Heart left ventricle (tissue), 16 donors: ENCODE measurements at regions not wholly inside any gene's neighbourhood (a gene's known extent, or its start where the extent isn't known, plus 50 kb on each side); places are given as distances from the start of the nearest gene placed in this dataset.

Experiments used
- ATAC-seq, 4 donors: fragments of 200-7000 bp; cut with Tn5 transposase; one replicate each; pipeline ENCODE4 v1.9.1; 2020 to 2022; ENCODE audit warnings: moderate library complexity in 4 of 4, mild to moderate bottlenecking in 3 of 4, moderate number of reproducible peaks in 1 of 4
- DNase-seq, 5 donors: peaks; one replicate each; pipeline ENCODE4 v3.0.0-alpha.2; 2020
- H3K27ac ChIP-seq, 12 donors: fragments of 200-600 bp; sonication (generic) in 4 of 12; one replicate each; pipeline versions ENCODE4 v1.5.0 to v1.8.0; 2016 to 2022; ENCODE audit warnings: mild to moderate bottlenecking in 2 of 12
- H3K27me3 ChIP-seq, 9 donors: fragments of 200-600 bp; sonication (generic) in 2 of 9; one replicate each; pipeline versions ENCODE4 v1.5.1 to v1.8.0; 2016 to 2022; ENCODE audit warnings: mild to moderate bottlenecking in 3 of 9
- H3K36me3 ChIP-seq, 9 donors: fragments of 200-600 bp; sonication (generic) in 2 of 9; one replicate each; pipeline versions ENCODE4 v1.5.0 to v1.8.0; 2018 to 2022; ENCODE audit warnings: mild to moderate bottlenecking in 2 of 9
- H3K4me1 ChIP-seq, 12 donors: fragments of 200-600 bp; sonication (generic) in 4 of 12; one replicate each; pipeline versions ENCODE4 v1.5.0 to v1.8.0; 2016 to 2022; ENCODE audit warnings: mild to moderate bottlenecking in 3 of 12
- H3K4me3 ChIP-seq, 12 donors: fragments of 200-600 bp; sonication (generic) in 4 of 12; one replicate each; pipeline versions ENCODE4 v1.5.0 to v1.8.0; 2017 to 2022; ENCODE audit warnings: mild to moderate bottlenecking in 9 of 12, moderate library complexity in 4 of 12
- H3K9me3 ChIP-seq, 12 donors: fragments of 200-600 bp; sonication (generic) in 4 of 12; one replicate each; pipeline versions ENCODE4 v1.5.0 to v1.8.0; 2016 to 2022; ENCODE audit warnings: mild to moderate bottlenecking in 1 of 12
- POLR2A ChIP-seq, 2 donors: fragments of 450-650 bp; IDR thresholded peaks; one replicate each; pipeline ENCODE4 v1.6.1; 2017; ENCODE audit warnings: antibody characterized with exemption in 2 of 2, mild to moderate bottlenecking in 2 of 2, moderate library complexity in 2 of 2
- WGBS, 4 donors: extraction: QIAGEN DNeasy Blood & Tissue Kit in 2 of 4; methylation state at CpG; one replicate each; pipeline versions ENCODE4 v1.1.5 to v1.1.7; 2013 to 2018; 5-methylcytosine and 5-hydroxymethylcytosine counted together
- intact Hi-C, 10 donors: fragments of 100-400 bp; cut with DNase I; formaldehyde crosslinking; loops; one replicate each; pipeline versions ENCODE4 v1.11.1 to v1.14.2; 2022
- TF ChIP-seq, protein P1 (sequence below), 12 donors: fragments of 200-600 bp; sonication (generic) in 4 of 12; IDR thresholded peaks; one replicate each; pipeline versions ENCODE4 v1.5.0 to v1.8.0; 2018 to 2022; ENCODE audit warnings: antibody characterized with exemption in 12 of 12, mild to moderate bottlenecking in 5 of 12
- donor health status: ischemic (EF 13 %, LVEDD 7.1; RV severe dilation, severe dysfunction).
- donor health status: healthy with polysubstance abuse.
- donor health status: DM: no; HTN: yes; CAD: no.
- donor health status: DM: no; HTN: no; CAD: no.
- donor health status: ischemic (EF 25% LVEDD 6.9; RV normal size, moderate dysfunction).
- donor health status: ischemic (EF 25% LVEDD 5.7; RV mildly dilated, moderate dysfunction).
- donor health status: healthy.
- donor health status: DM: yes; HTN: yes; CAD: no.
- donor health status: ischemic (EF 35%, LVEDD 5.7; RV mildly dilated, moderate dysfunction).
- donor health status: nonischemic (EF 11% LVEDD 7.7; RV severe dilation, severe dysfunction).
- donor health status: DM: yes; HTN: yes; CAD: no.
- donor health status: PGD.
- donor health status: ischemic (EF 29% LVEDD 5.4; RV normal size, mild dysfunction).
- donor health status: nonischemic (EF 23%, LVEDD 6.1; RV moderate dilation, normal function).

DNA sequence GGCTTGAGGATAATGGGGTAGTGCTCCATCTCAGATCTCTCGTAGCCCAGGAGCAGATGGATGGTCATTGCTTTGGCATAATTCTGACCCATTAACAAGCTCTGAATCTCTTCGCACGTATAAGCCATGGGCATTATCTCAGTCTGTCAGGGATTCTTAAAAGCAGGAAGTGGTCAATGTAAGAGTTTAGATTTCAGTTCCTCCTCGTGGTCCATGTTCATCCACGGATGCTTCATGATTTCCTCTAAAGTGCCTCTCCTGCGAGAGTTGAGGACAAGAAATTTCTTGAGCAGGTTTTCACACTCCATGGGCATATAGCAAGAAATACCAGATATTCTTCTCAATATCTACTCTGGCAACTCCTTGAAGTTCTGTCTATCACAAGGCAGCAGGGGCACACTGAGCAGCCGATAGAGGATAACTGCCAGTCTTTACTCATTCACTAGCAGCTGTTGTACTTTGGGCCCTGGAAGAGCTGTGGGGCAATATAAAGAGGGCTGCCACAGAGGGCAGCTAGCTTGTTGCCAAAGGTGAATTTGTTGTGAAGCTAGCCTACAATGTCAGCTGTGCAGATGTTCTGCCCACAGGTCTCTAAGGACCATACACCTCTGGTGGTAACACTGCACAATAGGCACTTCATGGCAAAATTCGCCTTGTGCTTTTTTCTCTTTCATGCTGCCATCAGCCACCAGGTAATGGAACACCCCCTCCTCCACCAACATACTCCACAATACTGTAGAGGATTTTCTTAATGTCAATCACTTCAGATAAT, 52.0 kb upstream of the WDR17 start:
- H3K4me1 ChIP-seq: no peaks in the 10 kb centered on the region
- no peaks in the 10 kb centered on the region for H3K36me3 ChIP-seq
- 73 to 76% (median 73%) methylated on average over 8 of the region's 8 CpGs for WGBS, 4 donors
- DNase-seq (no peak), ATAC-seq (no peak)
- H3K4me3 ChIP-seq: no peak overlapping the region
- TF ChIP-seq, protein P1, sequence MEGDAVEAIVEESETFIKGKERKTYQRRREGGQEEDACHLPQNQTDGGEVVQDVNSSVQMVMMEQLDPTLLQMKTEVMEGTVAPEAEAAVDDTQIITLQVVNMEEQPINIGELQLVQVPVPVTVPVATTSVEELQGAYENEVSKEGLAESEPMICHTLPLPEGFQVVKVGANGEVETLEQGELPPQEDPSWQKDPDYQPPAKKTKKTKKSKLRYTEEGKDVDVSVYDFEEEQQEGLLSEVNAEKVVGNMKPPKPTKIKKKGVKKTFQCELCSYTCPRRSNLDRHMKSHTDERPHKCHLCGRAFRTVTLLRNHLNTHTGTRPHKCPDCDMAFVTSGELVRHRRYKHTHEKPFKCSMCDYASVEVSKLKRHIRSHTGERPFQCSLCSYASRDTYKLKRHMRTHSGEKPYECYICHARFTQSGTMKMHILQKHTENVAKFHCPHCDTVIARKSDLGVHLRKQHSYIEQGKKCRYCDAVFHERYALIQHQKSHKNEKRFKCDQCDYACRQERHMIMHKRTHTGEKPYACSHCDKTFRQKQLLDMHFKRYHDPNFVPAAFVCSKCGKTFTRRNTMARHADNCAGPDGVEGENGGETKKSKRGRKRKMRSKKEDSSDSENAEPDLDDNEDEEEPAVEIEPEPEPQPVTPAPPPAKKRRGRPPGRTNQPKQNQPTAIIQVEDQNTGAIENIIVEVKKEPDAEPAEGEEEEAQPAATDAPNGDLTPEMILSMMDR (IDR thresholded peaks at IDR 0.05): no peak
- no peak for TF ChIP-seq POLR2A (IDR thresholded peaks at IDR 0.05)
- H3K9me3 ChIP-seq: peaks cover 0 to 6% (median 0%) of the 10 kb centered on the region in 12 donors
- intact Hi-C loops: no loop called here
- H3K27ac ChIP-seq: no peak overlapping the region
- no peaks in the 10 kb centered on the region for H3K27me3 ChIP-seq

DNA sequence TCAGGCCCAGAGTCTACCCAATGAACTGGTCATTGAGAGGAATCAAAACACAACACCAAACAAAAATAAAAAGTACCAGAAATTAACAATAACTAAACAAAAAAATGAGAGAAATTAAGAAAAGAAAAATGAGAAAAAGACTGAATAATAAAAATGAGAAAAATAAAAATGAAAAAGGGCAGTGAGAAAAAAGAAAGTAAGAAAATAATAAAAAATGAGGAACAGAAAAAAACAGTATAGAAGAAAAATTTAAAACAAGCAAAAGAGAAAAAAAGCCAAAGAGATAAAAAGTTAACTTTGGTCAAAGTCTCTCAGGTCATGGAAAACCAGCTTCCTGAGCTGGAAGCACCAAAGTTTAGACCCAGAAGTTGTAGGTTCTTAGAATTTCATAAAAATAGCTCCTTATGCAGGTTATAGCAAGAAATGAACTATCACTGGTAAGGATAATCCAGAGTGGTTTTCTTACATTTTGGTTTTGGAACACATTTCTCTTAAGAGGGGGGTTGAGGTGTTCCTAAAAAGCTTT, 51.0 kb upstream of the WDR17 start:
- Histone ChIP-seq H3K9me3 (no peaks in the 10 kb centered on the region), H3K36me3 (no peaks in the 10 kb centered on the region), H3K4me3 (no peak overlapping the region), H3K27me3 (no peaks in the 10 kb centered on the region), H3K4me1 (no peaks in the 10 kb centered on the region), H3K27ac (no peak overlapping the region)
- ATAC-seq (no peak), DNase-seq (no peak)
- TF ChIP-seq POLR2A (IDR thresholded peaks at IDR 0.05): no peak
- TF ChIP-seq, protein P1 (IDR thresholded peaks at IDR 0.05): no peak
- intact Hi-C loops: no loop called here
